H9 (cell line): ENCODE measurements at regions not wholly inside any gene's neighbourhood (a gene's known extent, or its start where the extent isn't known, plus 50 kb on each side); places are given as distances from the start of the nearest gene placed in this dataset.
A peak's percentile ranks its signal among the peaks of the same experiment; 100 is the strongest.

Source experiments
- DNase-seq: peaks from one replicate; pipeline ENCODE4 v3.0.0-alpha.2; 2017
- H2AFZ ChIP-seq: one replicate; pipeline ENCODE4 v1.6.1; 2013; ENCODE audit warnings: mild to moderate bottlenecking, low read length, control low read depth, moderate library complexity
- H2AK5ac ChIP-seq: 2 replicates; pipeline ENCODE4 v1.6.1; 2013; ENCODE audit warnings: low read length, control low read depth, mixed read lengths; ENCODE audit not compliant: insufficient read length
- H2BK120ac ChIP-seq: one replicate; pipeline ENCODE4 v1.6.1; 2013; ENCODE audit warnings: low read depth, mild to moderate bottlenecking, low read length, control low read depth, inconsistent platforms; ENCODE audit not compliant: poor library complexity, severe bottlenecking
- H2BK12ac ChIP-seq: 2 replicates; pipeline ENCODE4 v1.6.1; 2013; ENCODE audit warnings: low read length, control low read depth, mixed read lengths, low read depth; ENCODE audit not compliant: insufficient read length
- H2BK15ac ChIP-seq: 2 replicates; pipeline ENCODE4 v1.6.1; 2013; ENCODE audit warnings: low read depth, low read length, control low read depth
- H2BK20ac ChIP-seq: one replicate; pipeline ENCODE4 v1.6.1; 2013; ENCODE audit warnings: low read depth, mild to moderate bottlenecking, low read length, control low read depth, inconsistent platforms; ENCODE audit not compliant: poor library complexity, severe bottlenecking
- H2BK5ac ChIP-seq: 2 replicates; pipeline ENCODE4 v1.6.1; 2013; ENCODE audit warnings: low read length, control low read depth, mixed read lengths; ENCODE audit not compliant: insufficient read length
- H3K14ac ChIP-seq: 2 replicates; pipeline ENCODE4 v1.6.1; 2013; ENCODE audit warnings: low read length, control low read depth; ENCODE audit not compliant: insufficient read depth
- H3K18ac ChIP-seq: 2 replicates; pipeline ENCODE4 v1.6.1; 2013; ENCODE audit warnings: low read depth, mild to moderate bottlenecking, mixed read lengths, low read length, control low read depth; ENCODE audit not compliant: insufficient read length
- H3K23ac ChIP-seq: 2 replicates; pipeline ENCODE4 v1.6.1; 2013; ENCODE audit warnings: low read length, control low read depth, mixed read lengths, low read depth; ENCODE audit not compliant: insufficient read length
- H3K23me2 ChIP-seq: 2 replicates; pipeline ENCODE4 v1.6.1; 2013; ENCODE audit warnings: low read depth, mild to moderate bottlenecking, mixed read lengths, low read length, control low read depth; ENCODE audit not compliant: insufficient read length, poor library complexity, severe bottlenecking
- H3K27ac ChIP-seq: 2 replicates; pipeline ENCODE4 v1.5.1; 2013; ENCODE audit warnings: low read length, control low read depth, mixed read lengths, low read depth; ENCODE audit not compliant: insufficient read length
- H3K27me3 ChIP-seq: 2 replicates; pipeline ENCODE4 v1.6.1; 2013; ENCODE audit warnings: low read length, control low read depth, inconsistent platforms; ENCODE audit not compliant: insufficient read depth
- H3K4ac ChIP-seq: 2 replicates; pipeline ENCODE4 v1.6.1; 2013; ENCODE audit warnings: low read depth, mild to moderate bottlenecking, control low read depth, inconsistent platforms, low read length, moderate library complexity
- H3K4me1 ChIP-seq: 2 replicates; pipeline ENCODE4 v1.6.1; 2013; ENCODE audit warnings: low read length, control low read depth, inconsistent platforms; ENCODE audit not compliant: insufficient read depth
- H3K4me2 ChIP-seq: 2 replicates; pipeline ENCODE4 v1.6.1; 2013; ENCODE audit warnings: low read length, control low read depth, mixed read lengths; ENCODE audit not compliant: insufficient read length, insufficient read depth
- H3K56ac ChIP-seq: 2 replicates; pipeline ENCODE4 v1.6.1; 2013; ENCODE audit warnings: low read depth, mild to moderate bottlenecking, mixed read lengths, low read length, control low read depth; ENCODE audit not compliant: insufficient read length
- H3K79me1 ChIP-seq: 2 replicates; pipeline ENCODE4 v1.6.1; 2013; ENCODE audit warnings: low read depth, mild to moderate bottlenecking, moderate library complexity, low read length, control low read depth, inconsistent platforms; ENCODE audit not compliant: insufficient read depth, poor library complexity, severe bottlenecking
- H3K79me2 ChIP-seq: 2 replicates; pipeline ENCODE4 v1.6.1; 2013; ENCODE audit warnings: low read length, control low read depth, inconsistent platforms; ENCODE audit not compliant: insufficient read depth
- H3K9ac ChIP-seq: 2 replicates; pipeline ENCODE4 v1.6.1; 2013; ENCODE audit warnings: low read length, control low read depth, mixed read lengths; ENCODE audit not compliant: insufficient read length; ENCODE audit errors: extremely low read depth
- H3K9me3 ChIP-seq: one replicate; pipeline ENCODE4 v1.6.1; 2013; ENCODE audit warnings: low read depth, low read length, inconsistent platforms; ENCODE audit not compliant: control insufficient read depth
- H3T11ph ChIP-seq: one replicate; pipeline ENCODE4 v1.6.1; 2013; ENCODE audit warnings: mild to moderate bottlenecking, low read length, control low read depth, inconsistent platforms
- H4K20me1 ChIP-seq: one replicate; pipeline ENCODE4 v1.6.1; 2013; ENCODE audit not compliant: control insufficient read depth, insufficient read length, insufficient read depth
- H4K5ac ChIP-seq: 2 replicates; pipeline ENCODE4 v1.6.1; 2013; ENCODE audit warnings: low read depth, mild to moderate bottlenecking, mixed read lengths, low read length, control low read depth; ENCODE audit not compliant: insufficient read length
- H4K8ac ChIP-seq: replicated peaks from 2 replicates; pipeline ENCODE4 v1.6.1; 2013; ENCODE audit warnings: low read length, control low read depth, mixed read lengths, low read depth; ENCODE audit not compliant: insufficient read length
- H4K91ac ChIP-seq: 2 replicates; pipeline ENCODE4 v1.6.1; 2013; ENCODE audit warnings: low read depth, mild to moderate bottlenecking, moderate library complexity, mixed read lengths, low read length, control low read depth; ENCODE audit not compliant: insufficient read length
- H3K27ac Mint-ChIP-seq, 3 experiments: 2 replicates in 2 of 3; 3 replicates in 1 of 3; pipeline ENCODE4 v1.8.0; 2020 to 2021; ENCODE audit warnings: mixed read lengths in 3 of 3, mild to moderate bottlenecking in 1 of 3, moderate library complexity in 1 of 3
- H3K27me3 Mint-ChIP-seq: 2 replicates; pipeline ENCODE4 v1.8.0; 2021; ENCODE audit warnings: low read depth, mild to moderate bottlenecking, moderate library complexity, mixed read lengths
- H3K36me3 Mint-ChIP-seq, 3 experiments: 2 replicates in 2 of 3; 3 replicates in 1 of 3; pipeline ENCODE4 v1.8.0; 2020 to 2021; ENCODE audit warnings: low read depth in 3 of 3, mixed read lengths in 3 of 3; ENCODE audit not compliant: insufficient read depth in 1 of 3
- H3K4me1 Mint-ChIP-seq, 2 experiments: 2 replicates each; pipeline ENCODE4 v1.8.0; 2020; ENCODE audit warnings: mixed read lengths in 2 of 2
- H3K4me3 Mint-ChIP-seq, 2 experiments: 2 replicates in 1 of 2; 3 replicates in 1 of 2; pipeline ENCODE4 v1.8.0; 2020 to 2021; ENCODE audit warnings: mild to moderate bottlenecking in 2 of 2, mixed read lengths in 2 of 2, moderate library complexity in 1 of 2
- H3K9me3 Mint-ChIP-seq, 2 experiments: 2 replicates in 1 of 2; 3 replicates in 1 of 2; pipeline ENCODE4 v1.8.0; 2020; ENCODE audit warnings: mild to moderate bottlenecking in 2 of 2, mixed read lengths in 2 of 2, moderate library complexity in 1 of 2
- CTCF ChIP-seq: fragments of 200-600 bp; sonication (generic); conservative IDR thresholded peaks from 3 replicates; pipeline ENCODE4 v1.8.0; 2021; ENCODE audit warnings: antibody characterized with exemption, mild to moderate bottlenecking
- WGBS: extraction: QIAGEN DNeasy Blood & Tissue Kit; methylation state at CpG from one replicate; pipeline ENCODE4 v1.1.7; 2013; ENCODE audit warnings: missing lambda C conversion rate, low lambda C conversion rate, mixed read lengths; ENCODE audit not compliant: insufficient read length; ENCODE audit errors: extremely low coverage; 5-methylcytosine and 5-hydroxymethylcytosine counted together

GRCh38 chr2:60318544-60318943 lies 234.9 kb downstream of the BCL11A start:
- no peak overlapping the region for H3K4me3 Mint-ChIP-seq
- no peaks in the 10 kb centered on the region for H3K9me3 Mint-ChIP-seq
- TF ChIP-seq CTCF = peak; percentile 41; the same call in 2 of the 3 replicates
- Histone ChIP-seq H4K91ac (no peak overlapping the region), H3K56ac (no peak overlapping the region), H2BK120ac (no peak overlapping the region), H3K9me3 (no peaks in the 10 kb centered on the region), H2AFZ (no peak overlapping the region), H3K79me1 (no peaks in the 10 kb centered on the region), H4K5ac (no peak overlapping the region), H3K9ac (no peak overlapping the region), H3K14ac (no peak overlapping the region; the same call in 1 of the 2 replicates), H2BK15ac (no peak overlapping the region), H3K27me3 (no peaks in the 10 kb centered on the region), H3K4ac (no peak overlapping the region), H3K27ac (no peak overlapping the region), H3T11ph (no peak overlapping the region), H3K4me2 (no peak overlapping the region), H3K18ac (no peak overlapping the region), H2BK12ac (no peak overlapping the region), H4K8ac (no peak overlapping the region), H2BK20ac (no peak overlapping the region), H4K20me1 (no peaks in the 10 kb centered on the region), H2BK5ac (no peak overlapping the region), H3K23ac (no peak overlapping the region), H3K79me2 (no peaks in the 10 kb centered on the region), H3K23me2 (no peaks in the 10 kb centered on the region), H3K4me1 (no peaks in the 10 kb centered on the region), H2AK5ac (no peak overlapping the region)
- H3K27me3 Mint-ChIP-seq = peaks cover 11% of the 10 kb centered on the region
- H3K36me3 Mint-ChIP-seq = no peaks in the 10 kb centered on the region
- H3K4me1 Mint-ChIP-seq = peaks cover 34 to 56% of the 10 kb centered on the region in 2 experiments
- WGBS = no CpG with 5 or more reads among the region's 9 CpGs
- H3K27ac Mint-ChIP-seq = no peak overlapping the region
- DNase-seq = peak; percentile 57
